Stimulated activated naive B cell treated with anti-CD40 and anti-IgM and Interleukin-4, amounts not matched to agents 10 μg/mL and 1 μg/mL and 100 μg/mL, for 72 hours (primary cell): ENCODE measurements at regions not wholly inside any gene's neighbourhood (a gene's known extent, or its start where the extent isn't known, plus 50 kb on each side); places are given as distances from the start of the nearest gene placed in this dataset.

ENCODE experiments used
- ATAC-seq, 2 donors: fragments of 150-1000 bp; cut with Tn5 transposase; replicated peaks; 2 replicates each; pipeline ENCODE4 v1.10.0; 2021; ENCODE audit warnings: moderate library complexity in 1 of 2
- DNase-seq: peaks from one replicate; pipeline ENCODE4 v3.0.0; 2021
- H3K27ac Mint-ChIP-seq: one replicate; pipeline ENCODE4 v1.8.0; 2022; ENCODE audit warnings: mild to moderate bottlenecking, mixed read lengths
- H3K27me3 Mint-ChIP-seq, 2 donors: one replicate each; pipeline ENCODE4 v1.8.0; 2022; ENCODE audit warnings: mixed read lengths in 2 of 2
- H3K36me3 Mint-ChIP-seq, 2 donors: one replicate each; pipeline ENCODE4 v1.8.0; 2022; ENCODE audit warnings: mixed read lengths in 2 of 2, mild to moderate bottlenecking in 1 of 2
- H3K4me1 Mint-ChIP-seq, 2 donors: one replicate each; pipeline ENCODE4 v1.8.0; 2022; ENCODE audit warnings: mixed read lengths in 2 of 2, mild to moderate bottlenecking in 1 of 2
- H3K4me3 Mint-ChIP-seq, 2 donors: one replicate each; pipeline ENCODE4 v1.8.0; 2022; ENCODE audit warnings: mild to moderate bottlenecking in 2 of 2, mixed read lengths in 2 of 2, moderate library complexity in 1 of 2
- H3K9me3 Mint-ChIP-seq, 2 donors: one replicate each; pipeline ENCODE4 v1.8.0; 2022; ENCODE audit warnings: mixed read lengths in 2 of 2, mild to moderate bottlenecking in 1 of 2

DNA sequence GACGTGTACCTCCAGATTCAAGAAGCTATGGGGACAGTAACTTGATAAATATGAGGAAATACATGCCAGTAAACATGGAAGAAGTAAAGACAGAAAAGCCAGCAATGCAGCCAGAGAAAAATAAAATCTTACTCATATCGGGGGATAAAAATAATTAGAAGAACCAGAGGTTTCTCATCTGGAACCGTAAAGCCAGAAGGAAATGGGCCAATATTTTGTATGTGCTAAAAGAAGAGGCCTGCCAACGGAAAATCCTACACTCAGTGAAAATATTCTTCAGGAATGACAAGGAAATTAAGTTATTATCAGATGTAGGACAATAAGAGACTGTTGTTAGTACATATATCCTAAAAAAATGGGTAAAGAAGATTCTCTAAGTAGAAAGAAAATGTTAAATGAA is 401.2 kb downstream of the CDC14C start:
- ATAC-seq (no peak), DNase-seq (no peak)
- Mint-ChIP-seq H3K4me1 (no peaks in the 10 kb centered on the region), H3K27ac (no peak overlapping the region), H3K4me3 (no peak overlapping the region), H3K27me3 (no peaks in the 10 kb centered on the region), H3K36me3 (no peaks in the 10 kb centered on the region), H3K9me3 (peaks cover 0 to 1% of the 10 kb centered on the region in 2 donors)

DNA sequence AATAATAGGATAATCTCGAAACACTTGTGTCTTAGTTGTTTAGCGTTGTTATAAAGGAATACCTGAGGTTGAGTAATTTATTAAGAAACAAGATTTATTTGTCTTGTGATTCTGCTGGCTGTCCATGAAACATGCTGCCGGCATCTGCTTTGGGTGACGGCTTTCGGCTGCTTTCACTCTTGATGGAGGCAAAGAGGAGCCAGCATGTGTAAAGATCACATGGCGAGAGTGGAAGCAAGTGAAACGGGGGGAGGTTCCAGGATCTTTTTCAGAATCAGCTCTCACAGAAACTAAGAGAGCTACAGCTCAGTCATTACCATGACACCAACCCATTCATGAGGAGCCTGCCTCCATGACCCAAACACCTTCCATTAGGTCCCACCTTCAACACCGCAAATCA is 402.8 kb downstream of the CDC14C start:
- DNase-seq = no peak
- Mint-ChIP-seq H3K27me3 (no peaks in the 10 kb centered on the region), H3K4me1 (no peaks in the 10 kb centered on the region), H3K27ac (no peak overlapping the region), H3K36me3 (no peaks in the 10 kb centered on the region), H3K9me3 (peaks cover 0 to 3% of the 10 kb centered on the region in 2 donors), H3K4me3 (no peak overlapping the region)
- ATAC-seq = no peak

- ATAC-seq (no peak), DNase-seq (no peak)
- H3K4me1 Mint-ChIP-seq = no peaks in the 10 kb centered on the region
- H3K27me3 Mint-ChIP-seq = no peaks in the 10 kb centered on the region
- no peak overlapping the region for H3K27ac Mint-ChIP-seq
- H3K36me3 Mint-ChIP-seq = no peaks in the 10 kb centered on the region
- no peak overlapping the region for H3K4me3 Mint-ChIP-seq
- H3K9me3 Mint-ChIP-seq = peaks cover 0 to 1% of the 10 kb centered on the region in 2 donors
These were observed 409.0 kb downstream of the CDC14C start for GRCh38 chr7:49333180-49333881.

DNA sequence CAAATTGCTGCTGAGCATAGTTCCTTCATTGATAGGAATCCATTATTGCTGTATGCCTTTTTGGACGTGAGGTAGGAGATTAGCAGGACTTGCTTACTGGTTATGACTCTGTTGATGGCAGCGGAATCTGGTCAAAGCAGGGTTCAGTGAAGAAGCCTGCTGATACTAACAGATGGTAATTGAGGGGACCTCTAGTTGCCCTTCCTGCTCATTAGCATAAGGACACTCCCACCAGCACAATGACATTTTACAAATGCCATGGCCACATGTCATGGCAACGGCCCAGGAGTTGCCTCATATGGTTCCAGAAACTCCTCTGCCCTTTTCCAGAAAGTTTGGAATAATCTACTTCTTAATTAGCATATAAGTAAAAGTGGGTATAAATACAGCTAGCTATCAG is 417.5 kb downstream of the CDC14C start:
- H3K4me1 Mint-ChIP-seq = no peaks in the 10 kb centered on the region
- ATAC-seq (no peak), DNase-seq (no peak)
- H3K27ac Mint-ChIP-seq = no peak overlapping the region
- peaks cover 1 to 5% of the 10 kb centered on the region in 2 donors for H3K9me3 Mint-ChIP-seq
- no peaks in the 10 kb centered on the region for H3K36me3 Mint-ChIP-seq
- no peak overlapping the region for H3K4me3 Mint-ChIP-seq
- H3K27me3 Mint-ChIP-seq = no peaks in the 10 kb centered on the region

- Mint-ChIP-seq H3K27ac (no peak overlapping the region), H3K9me3 (peaks cover 1 to 5% of the 10 kb centered on the region in 2 donors), H3K4me1 (no peaks in the 10 kb centered on the region), H3K36me3 (no peaks in the 10 kb centered on the region), H3K27me3 (no peaks in the 10 kb centered on the region), H3K4me3 (no peak overlapping the region)
- no peak for DNase-seq
- no peak for ATAC-seq
These were observed 420.2 kb downstream of the CDC14C start for GRCh38 chr7:49344556-49344955.

DNA sequence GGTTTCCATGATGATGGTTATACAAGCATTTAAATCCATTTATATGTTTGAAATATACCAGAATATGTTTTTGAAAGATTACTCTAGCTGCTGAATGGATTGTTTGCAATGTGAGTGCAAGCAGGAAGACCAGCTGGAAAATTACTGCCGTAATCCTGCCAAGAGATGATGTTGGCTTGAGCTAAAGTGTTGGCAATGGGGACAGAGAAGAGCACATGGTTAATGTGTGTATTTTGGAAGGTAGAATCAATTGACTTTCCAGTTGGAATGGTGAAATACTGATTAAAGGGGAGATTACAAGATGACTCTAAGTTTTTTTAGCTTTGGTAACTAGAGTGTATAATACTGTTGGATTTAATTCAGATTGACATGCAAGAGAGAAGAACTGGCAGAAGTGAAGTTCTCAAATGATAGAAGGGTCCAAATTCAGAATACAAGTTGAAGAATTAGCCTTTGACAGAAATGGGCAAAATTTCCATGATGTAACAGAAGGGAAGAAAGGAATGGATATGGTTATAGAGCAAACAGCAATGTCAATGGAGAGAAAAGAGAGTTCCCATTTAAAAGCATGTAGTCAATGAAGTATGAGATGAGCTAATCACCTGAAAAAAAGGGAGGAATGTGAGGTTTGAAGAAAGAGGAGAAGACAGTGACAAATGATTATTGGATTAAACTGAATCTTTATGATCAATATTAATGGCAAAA is 422.0 kb downstream of the CDC14C start:
- H3K9me3 Mint-ChIP-seq = peaks cover 1 to 5% of the 10 kb centered on the region in 2 donors
- H3K4me3 Mint-ChIP-seq = no peak overlapping the region
- no peak overlapping the region for H3K27ac Mint-ChIP-seq
- no peaks in the 10 kb centered on the region for H3K36me3 Mint-ChIP-seq
- DNase-seq (no peak), ATAC-seq (no peak)
- no peaks in the 10 kb centered on the region for H3K27me3 Mint-ChIP-seq
- no peaks in the 10 kb centered on the region for H3K4me1 Mint-ChIP-seq

GRCh38 chr7:49367072-49367471 is 406.4 kb upstream of the VWC2 start:
- no peak for DNase-seq
- ATAC-seq = no peak
- H3K27me3 Mint-ChIP-seq = no peaks in the 10 kb centered on the region
- peaks cover 4 to 5% of the 10 kb centered on the region in 2 donors for H3K9me3 Mint-ChIP-seq
- no peak overlapping the region for H3K4me3 Mint-ChIP-seq
- H3K36me3 Mint-ChIP-seq = no peaks in the 10 kb centered on the region
- H3K4me1 Mint-ChIP-seq = no peaks in the 10 kb centered on the region
- no peak overlapping the region for H3K27ac Mint-ChIP-seq

- ATAC-seq (no peak), DNase-seq (no peak)
- Mint-ChIP-seq H3K4me3 (no peak overlapping the region), H3K27ac (no peak overlapping the region), H3K27me3 (no peaks in the 10 kb centered on the region), H3K36me3 (no peaks in the 10 kb centered on the region), H3K4me1 (no peaks in the 10 kb centered on the region), H3K9me3 (peaks cover 0 to 4% of the 10 kb centered on the region in 2 donors)
These were observed 401.7 kb upstream of the VWC2 start for GRCh38 chr7:49371771-49372170.

GRCh38 chr7:49376817-49377375 is 396.5 kb upstream of the VWC2 start:
- Mint-ChIP-seq H3K27me3 (no peaks in the 10 kb centered on the region), H3K9me3 (peaks cover 5 to 11% of the 10 kb centered on the region in 2 donors), H3K4me1 (no peaks in the 10 kb centered on the region), H3K27ac (no peak overlapping the region), H3K36me3 (peaks cover 0 to 1% of the 10 kb centered on the region in 2 donors), H3K4me3 (no peak overlapping the region)
- no peak for ATAC-seq
- DNase-seq = no peak

DNA sequence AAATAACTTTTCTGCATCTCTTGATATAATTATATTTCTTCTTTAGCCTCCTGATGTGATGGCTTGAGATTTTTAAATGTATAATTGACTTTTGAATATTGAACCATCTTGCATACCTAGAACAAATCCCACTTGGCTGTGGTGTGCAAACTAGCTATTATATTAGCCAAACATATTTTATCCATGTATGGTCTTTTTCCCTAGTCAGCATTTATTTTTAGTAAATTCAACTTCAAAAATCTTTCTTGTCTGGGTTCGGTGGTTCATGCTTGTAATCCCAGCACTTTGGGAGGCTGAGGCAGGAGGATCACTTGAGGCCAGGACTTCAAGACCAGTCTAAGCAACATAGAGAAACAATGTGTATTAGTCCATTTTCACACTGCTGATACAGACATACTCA is 386.6 kb upstream of the VWC2 start:
- no peaks in the 10 kb centered on the region for H3K36me3 Mint-ChIP-seq
- ATAC-seq = no peak
- no peak for DNase-seq
- H3K27ac Mint-ChIP-seq = no peak overlapping the region
- H3K4me1 Mint-ChIP-seq = no peaks in the 10 kb centered on the region
- H3K9me3 Mint-ChIP-seq = peaks cover 0 to 7% of the 10 kb centered on the region in 2 donors
- H3K4me3 Mint-ChIP-seq = no peak overlapping the region
- H3K27me3 Mint-ChIP-seq = no peaks in the 10 kb centered on the region

DNA sequence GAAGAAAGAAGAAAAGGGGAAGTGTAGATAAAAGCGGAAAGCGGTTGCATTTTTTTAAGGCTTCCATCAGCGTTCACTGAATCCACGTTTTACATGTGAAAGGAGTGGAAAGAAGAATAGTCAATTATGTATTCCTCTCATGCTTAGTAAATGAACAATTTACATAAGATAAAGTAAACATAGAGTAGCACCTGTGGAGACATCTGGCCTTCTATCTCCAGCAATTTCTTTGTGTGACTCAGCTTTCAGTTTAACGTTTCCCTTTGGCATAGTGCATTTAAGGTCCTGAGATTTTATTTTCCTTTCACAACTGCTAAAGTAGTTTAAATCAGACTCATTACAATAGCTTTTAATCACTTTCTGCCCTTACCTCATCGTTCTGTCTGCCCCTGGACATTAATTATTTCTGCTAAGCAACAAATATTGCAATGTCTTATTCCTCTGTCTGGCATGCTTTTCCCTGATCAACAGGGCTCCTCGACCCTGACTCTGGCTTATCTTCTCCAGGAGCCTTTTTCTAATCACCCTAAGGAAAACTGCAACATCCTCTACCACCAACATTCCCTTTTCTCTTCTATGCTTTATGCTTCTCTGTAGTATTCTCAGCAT is 383.5 kb upstream of the VWC2 start:
- no peaks in the 10 kb centered on the region for H3K27me3 Mint-ChIP-seq
- H3K9me3 Mint-ChIP-seq = peaks cover 0 to 6% of the 10 kb centered on the region in 2 donors
- no peak for DNase-seq
- ATAC-seq = no peak
- no peaks in the 10 kb centered on the region for H3K4me1 Mint-ChIP-seq
- H3K4me3 Mint-ChIP-seq = no peak overlapping the region
- no peaks in the 10 kb centered on the region for H3K36me3 Mint-ChIP-seq
- H3K27ac Mint-ChIP-seq = no peak overlapping the region

DNA sequence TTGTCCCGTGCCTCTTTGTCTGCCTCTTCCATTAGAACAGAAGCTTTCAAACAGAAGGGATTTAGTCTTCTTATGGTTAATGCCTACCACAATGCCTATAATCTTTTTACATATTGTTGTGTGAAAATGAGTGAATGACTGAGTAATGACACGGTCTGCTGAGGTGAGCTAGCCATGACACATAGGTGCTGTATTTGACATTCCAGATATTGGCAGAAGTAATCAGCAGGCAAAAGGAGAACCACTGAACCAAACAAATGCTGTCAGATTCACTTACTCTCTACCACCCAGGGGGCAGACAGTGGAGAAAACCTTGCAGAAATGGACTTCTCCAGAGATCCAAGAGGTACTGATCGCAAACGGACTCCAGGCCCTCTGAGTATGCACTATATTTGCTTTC is 377.2 kb upstream of the VWC2 start:
- H3K9me3 Mint-ChIP-seq = no peaks in the 10 kb centered on the region
- H3K4me3 Mint-ChIP-seq = no peak overlapping the region
- no peak overlapping the region for H3K27ac Mint-ChIP-seq
- DNase-seq (no peak), ATAC-seq (no peak)
- H3K27me3 Mint-ChIP-seq = no peaks in the 10 kb centered on the region
- no peaks in the 10 kb centered on the region for H3K4me1 Mint-ChIP-seq
- no peaks in the 10 kb centered on the region for H3K36me3 Mint-ChIP-seq

GRCh38 chr7:49397750-49398149 is 375.7 kb upstream of the VWC2 start:
- H3K4me1 Mint-ChIP-seq = no peaks in the 10 kb centered on the region
- H3K4me3 Mint-ChIP-seq = no peak overlapping the region
- no peak overlapping the region for H3K27ac Mint-ChIP-seq
- ATAC-seq = no peak
- peaks cover 2 to 4% of the 10 kb centered on the region in 2 donors for H3K9me3 Mint-ChIP-seq
- DNase-seq = no peak
- no peaks in the 10 kb centered on the region for H3K27me3 Mint-ChIP-seq
- H3K36me3 Mint-ChIP-seq = no peaks in the 10 kb centered on the region

- ATAC-seq = no peak
- no peak for DNase-seq
- Mint-ChIP-seq H3K27me3 (no peaks in the 10 kb centered on the region), H3K36me3 (no peaks in the 10 kb centered on the region), H3K27ac (no peak overlapping the region), H3K9me3 (peaks cover 2 to 4% of the 10 kb centered on the region in 2 donors), H3K4me1 (no peaks in the 10 kb centered on the region), H3K4me3 (no peak overlapping the region)
These were observed 375.2 kb upstream of the VWC2 start for GRCh38 chr7:49398236-49398635.

DNA sequence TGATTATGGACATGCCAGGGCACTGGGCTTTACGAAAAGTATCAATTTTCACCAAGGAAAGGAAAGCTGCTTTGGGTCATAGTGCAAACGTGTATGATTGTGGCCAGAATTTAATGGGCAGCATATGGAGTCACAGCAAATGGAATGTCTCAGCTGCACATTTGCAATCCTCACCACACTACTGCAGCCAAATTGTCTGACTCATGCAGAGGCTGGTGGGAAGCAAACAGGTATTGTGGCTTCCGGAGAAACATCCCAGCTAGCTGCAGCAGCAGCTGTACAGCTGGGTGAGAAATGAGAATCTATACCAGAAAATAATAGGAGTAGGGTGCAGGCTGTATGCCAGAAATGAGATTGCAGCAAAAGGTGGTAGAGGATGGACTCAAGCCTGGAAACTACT is 374.7 kb upstream of the VWC2 start:
- H3K27me3 Mint-ChIP-seq = no peaks in the 10 kb centered on the region
- no peak for DNase-seq
- no peak for ATAC-seq
- H3K27ac Mint-ChIP-seq = no peak overlapping the region
- H3K4me1 Mint-ChIP-seq = no peaks in the 10 kb centered on the region
- H3K36me3 Mint-ChIP-seq = no peaks in the 10 kb centered on the region
- peaks cover 2 to 4% of the 10 kb centered on the region in 2 donors for H3K9me3 Mint-ChIP-seq
- no peak overlapping the region for H3K4me3 Mint-ChIP-seq
